Effector memory CD8-positive, alpha-beta T cell (primary cell): ENCODE measurements at regions not wholly inside any gene's neighbourhood (a gene's known extent, or its start where the extent isn't known, plus 50 kb on each side); places are given as distances from the start of the nearest gene placed in this dataset.

Experiments used
- ATAC-seq: fragments of 150-1000 bp; cut with Tn5 transposase; replicated peaks from 2 replicates; pipeline ENCODE4 v1.10.0; 2021; ENCODE audit warnings: mild to moderate bottlenecking, moderate library complexity
- DNase-seq, 3 experiments: peaks; one replicate each; pipeline ENCODE4 v3.0.0; 2021
- H3K27ac Mint-ChIP-seq, 2 donors: one replicate each; pipeline ENCODE4 v1.8.0; 2022; ENCODE audit warnings: mild to moderate bottlenecking in 2 of 2, mixed read lengths in 2 of 2, moderate library complexity in 2 of 2
- H3K27me3 Mint-ChIP-seq, 2 donors: one replicate each; pipeline ENCODE4 v1.8.0; 2022; ENCODE audit warnings: mixed read lengths in 2 of 2
- H3K36me3 Mint-ChIP-seq: one replicate; pipeline ENCODE4 v1.8.0; 2022; ENCODE audit warnings: mild to moderate bottlenecking, moderate library complexity, mixed read lengths; ENCODE audit not compliant: insufficient read depth
- H3K4me1 Mint-ChIP-seq, 2 donors: one replicate each; pipeline ENCODE4 v1.8.0; 2022; ENCODE audit warnings: low read depth in 2 of 2, mixed read lengths in 2 of 2
- H3K4me3 Mint-ChIP-seq, 2 donors: one replicate each; pipeline ENCODE4 v1.8.0; 2022; ENCODE audit warnings: mild to moderate bottlenecking in 2 of 2, mixed read lengths in 2 of 2, moderate library complexity in 2 of 2
- H3K9me3 Mint-ChIP-seq, 2 donors: one replicate each; pipeline ENCODE4 v1.8.0; 2022; ENCODE audit warnings: mixed read lengths in 2 of 2

GRCh38 chr4:42327323-42327722 lies 70.0 kb upstream of the SHISA3 start:
- ATAC-seq = no peak
- Mint-ChIP-seq H3K4me3 (no peak overlapping the region), H3K36me3 (no peaks in the 10 kb centered on the region), H3K27me3 (peaks cover 7 to 18% of the 10 kb centered on the region in 2 donors), H3K4me1 (no peaks in the 10 kb centered on the region), H3K9me3 (no peaks in the 10 kb centered on the region), H3K27ac (no peak overlapping the region)
- no peak for DNase-seq

- H3K27me3 Mint-ChIP-seq = peaks cover 12 to 14% of the 10 kb centered on the region in 2 donors
- ATAC-seq (no peak), DNase-seq (no peak)
- H3K4me1 Mint-ChIP-seq = no peaks in the 10 kb centered on the region
- no peak overlapping the region for H3K27ac Mint-ChIP-seq
- no peak overlapping the region for H3K4me3 Mint-ChIP-seq
- H3K9me3 Mint-ChIP-seq = no peaks in the 10 kb centered on the region
- no peaks in the 10 kb centered on the region for H3K36me3 Mint-ChIP-seq
Measured at GRCh38 chr4:42328978-42329377, 68.3 kb upstream of the SHISA3 start.

- H3K27me3 Mint-ChIP-seq = peaks cover 12 to 16% of the 10 kb centered on the region in 2 donors
- no peaks in the 10 kb centered on the region for H3K36me3 Mint-ChIP-seq
- ATAC-seq (no peak), DNase-seq (no peak)
- H3K4me3 Mint-ChIP-seq = no peak overlapping the region
- H3K4me1 Mint-ChIP-seq = no peaks in the 10 kb centered on the region
- H3K27ac Mint-ChIP-seq = no peak overlapping the region
- no peaks in the 10 kb centered on the region for H3K9me3 Mint-ChIP-seq
Measured at GRCh38 chr4:42329421-42329820, 67.9 kb upstream of the SHISA3 start.

GRCh38 chr4:42330002-42330592 lies 67.2 kb upstream of the SHISA3 start:
- ATAC-seq (no peak), DNase-seq (no peak)
- Mint-ChIP-seq H3K4me3 (no peak overlapping the region), H3K9me3 (no peaks in the 10 kb centered on the region), H3K4me1 (no peaks in the 10 kb centered on the region), H3K27ac (no peak overlapping the region), H3K27me3 (peaks cover 12 to 16% of the 10 kb centered on the region in 2 donors), H3K36me3 (no peaks in the 10 kb centered on the region)

GRCh38 chr4:42331040-42331439 lies 66.2 kb upstream of the SHISA3 start:
- no peak overlapping the region for H3K4me3 Mint-ChIP-seq
- peaks cover 13 to 16% of the 10 kb centered on the region in 2 donors for H3K27me3 Mint-ChIP-seq
- H3K4me1 Mint-ChIP-seq = no peaks in the 10 kb centered on the region
- DNase-seq (no peak), ATAC-seq (no peak)
- H3K27ac Mint-ChIP-seq = no peak overlapping the region
- no peaks in the 10 kb centered on the region for H3K36me3 Mint-ChIP-seq
- H3K9me3 Mint-ChIP-seq = no peaks in the 10 kb centered on the region

- Mint-ChIP-seq H3K9me3 (no peaks in the 10 kb centered on the region), H3K36me3 (no peaks in the 10 kb centered on the region), H3K4me3 (no peak overlapping the region), H3K27ac (no peak overlapping the region), H3K4me1 (no peaks in the 10 kb centered on the region), H3K27me3 (peaks cover 16 to 17% of the 10 kb centered on the region in 2 donors)
- no peak for DNase-seq
- no peak for ATAC-seq
Measured at GRCh38 chr4:42331914-42332368, 65.3 kb upstream of the SHISA3 start.

GRCh38 chr4:42339935-42340406 lies 57.3 kb upstream of the SHISA3 start:
- Mint-ChIP-seq H3K27ac (no peak overlapping the region), H3K36me3 (no peaks in the 10 kb centered on the region), H3K4me3 (no peak overlapping the region), H3K4me1 (no peaks in the 10 kb centered on the region), H3K9me3 (no peaks in the 10 kb centered on the region), H3K27me3 (peaks cover 14 to 17% of the 10 kb centered on the region in 2 donors)
- ATAC-seq (no peak), DNase-seq (no peak)

GRCh38 chr4:42341518-42342026 lies 55.7 kb upstream of the SHISA3 start:
- H3K27ac Mint-ChIP-seq = no peak overlapping the region

GRCh38 chr4:42342459-42342858 lies 54.8 kb upstream of the SHISA3 start:
- Mint-ChIP-seq H3K27ac (no peak overlapping the region), H3K36me3 (no peaks in the 10 kb centered on the region), H3K9me3 (no peaks in the 10 kb centered on the region), H3K4me3 (no peak overlapping the region), H3K4me1 (no peaks in the 10 kb centered on the region), H3K27me3 (peaks cover 12 to 21% of the 10 kb centered on the region in 2 donors)
- no peak for ATAC-seq
- no peak for DNase-seq

More at GRCh38 chr4:42341518-42342026, 55.7 kb upstream of the SHISA3 start:
- Mint-ChIP-seq H3K9me3 (no peaks in the 10 kb centered on the region), H3K27me3 (peaks cover 12 to 21% of the 10 kb centered on the region in 2 donors), H3K4me3 (no peak overlapping the region), H3K36me3 (no peaks in the 10 kb centered on the region), H3K4me1 (no peaks in the 10 kb centered on the region)
- DNase-seq = no peak
- no peak for ATAC-seq

GRCh38 chr4:42344309-42344708 lies 53.0 kb upstream of the SHISA3 start:
- ATAC-seq (no peak), DNase-seq (no peak)
- Mint-ChIP-seq H3K4me3 (no peak overlapping the region), H3K27me3 (peaks cover 12 to 18% of the 10 kb centered on the region in 2 donors), H3K9me3 (no peaks in the 10 kb centered on the region), H3K27ac (no peak overlapping the region), H3K36me3 (no peaks in the 10 kb centered on the region), H3K4me1 (no peaks in the 10 kb centered on the region)

GRCh38 chr4:42344749-42345148 lies 52.5 kb upstream of the SHISA3 start:
- Mint-ChIP-seq H3K36me3 (no peaks in the 10 kb centered on the region), H3K9me3 (no peaks in the 10 kb centered on the region), H3K27ac (no peak overlapping the region), H3K4me3 (no peak overlapping the region), H3K27me3 (peaks cover 12 to 14% of the 10 kb centered on the region in 2 donors), H3K4me1 (no peaks in the 10 kb centered on the region)
- ATAC-seq (no peak), DNase-seq (no peak)

- Mint-ChIP-seq H3K27ac (no peak overlapping the region), H3K4me3 (no peak overlapping the region), H3K9me3 (no peaks in the 10 kb centered on the region), H3K36me3 (no peaks in the 10 kb centered on the region), H3K27me3 (peaks cover 13 to 19% of the 10 kb centered on the region in 2 donors), H3K4me1 (no peaks in the 10 kb centered on the region)
- ATAC-seq (no peak), DNase-seq (no peak)
Measured at GRCh38 chr4:42345962-42346544, 51.2 kb upstream of the SHISA3 start.

- Mint-ChIP-seq H3K4me1 (no peaks in the 10 kb centered on the region), H3K4me3 (no peak overlapping the region), H3K27ac (no peak overlapping the region), H3K36me3 (no peaks in the 10 kb centered on the region), H3K27me3 (peaks cover 20 to 22% of the 10 kb centered on the region in 2 donors), H3K9me3 (no peaks in the 10 kb centered on the region)
- DNase-seq = no peak
- no peak for ATAC-seq
Measured at GRCh38 chr4:42347076-42347475, 50.2 kb upstream of the SHISA3 start.
